GM12892 (cell line): ENCODE measurements at regions not wholly inside any gene's neighbourhood (a gene's known extent, or its start where the extent isn't known, plus 50 kb on each side); places are given as distances from the start of the nearest gene placed in this dataset.

Experiments used
- POLR2A ChIP-seq: IDR thresholded peaks from 2 replicates; pipeline ENCODE4 v1.6.1; 2011; ENCODE audit warnings: low read depth, low read length, control low read depth
- POLR2AphosphoS5 ChIP-seq: IDR thresholded peaks from 2 replicates; pipeline ENCODE4 v1.6.1; 2011; ENCODE audit warnings: low read depth, low read length, control low read depth
- TAF1 ChIP-seq: IDR thresholded peaks from 2 replicates; pipeline ENCODE4 v1.6.1; 2011; ENCODE audit warnings: low read depth, mild to moderate bottlenecking, control low read depth, low read length, borderline replicate concordance

DNA sequence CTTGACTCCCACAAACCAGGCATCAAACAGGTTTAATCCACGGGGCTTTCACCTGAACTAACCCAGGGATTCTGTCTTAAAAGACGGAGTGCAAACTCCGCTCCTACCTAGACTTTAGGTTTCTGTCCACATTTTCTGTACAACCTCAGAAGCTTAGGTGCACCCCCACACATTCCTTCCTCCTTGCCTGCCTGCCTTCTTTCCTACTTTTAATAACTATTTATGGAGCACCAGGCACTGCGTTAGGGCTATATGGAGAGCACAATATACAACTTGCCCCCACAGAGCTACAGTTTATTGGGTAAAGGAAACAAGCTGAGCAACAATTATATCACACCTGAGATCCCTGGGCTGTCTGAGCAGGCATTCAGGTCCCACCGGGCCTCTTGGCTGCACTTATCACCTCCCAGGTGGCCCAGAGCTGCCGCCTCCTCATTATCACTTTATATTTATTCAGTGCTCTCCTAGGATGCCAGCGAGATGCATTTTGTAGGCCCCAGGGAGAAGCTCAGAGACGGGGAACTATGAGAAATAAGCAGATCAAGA, 64.1 kb downstream of the DNTTIP2 start:
- no peak for TF ChIP-seq POLR2A
- TF ChIP-seq POLR2AphosphoS5, result no peak
- TF ChIP-seq TAF1, result no peak
